Fibroblast of the aortic adventitia (primary cell): ENCODE measurements at regions not wholly inside any gene's neighbourhood (a gene's known extent, or its start where the extent isn't known, plus 50 kb on each side); places are given as distances from the start of the nearest gene placed in this dataset.

Source experiments
- DNase-seq: peaks from one replicate; pipeline ENCODE4 v3.0.0-alpha.2; 2010; ENCODE audit warnings: low read depth
- H3K4me3 ChIP-seq: 2 replicates; pipeline ENCODE4 v1.5.1; 2011; ENCODE audit warnings: low read depth, mild to moderate bottlenecking, control low read depth, low read length, moderate library complexity
- TF ChIP-seq, protein P1 (sequence below): IDR thresholded peaks from 2 replicates; pipeline ENCODE4 v1.5.1; 2011; ENCODE audit warnings: mild to moderate bottlenecking, low read length, control low read depth, inconsistent platforms; ENCODE audit not compliant: insufficient read depth

DNA sequence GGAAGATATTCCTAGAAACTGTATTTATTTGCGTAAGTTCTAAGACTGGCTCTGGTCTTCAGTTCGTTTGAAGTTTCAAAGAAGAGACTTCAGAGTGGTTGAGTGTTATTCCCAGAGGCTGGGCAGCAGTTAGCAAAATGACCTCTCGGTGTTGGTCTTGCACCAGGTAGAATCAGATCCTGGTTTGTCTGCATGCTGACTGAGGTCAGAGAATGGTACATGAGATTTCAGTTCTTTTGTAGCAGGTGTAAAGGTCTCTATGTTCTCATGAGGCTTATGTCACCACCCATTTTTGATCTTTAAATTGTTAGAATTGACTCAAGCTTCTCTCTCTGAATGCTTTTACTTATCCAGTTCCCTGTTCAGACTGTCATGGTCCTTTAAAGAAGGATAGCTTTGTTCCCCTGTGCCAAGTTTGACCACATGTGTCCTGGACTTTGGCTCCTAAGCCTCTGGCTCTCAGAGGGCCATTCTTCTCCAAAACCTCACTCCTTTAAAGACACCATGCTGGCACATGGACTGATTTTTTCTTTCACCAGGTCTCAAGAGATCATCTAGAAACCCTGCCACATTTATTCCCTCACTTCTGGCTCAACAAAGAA is 355.8 kb upstream of the BOD1L1 start:
- TF ChIP-seq, protein P1, sequence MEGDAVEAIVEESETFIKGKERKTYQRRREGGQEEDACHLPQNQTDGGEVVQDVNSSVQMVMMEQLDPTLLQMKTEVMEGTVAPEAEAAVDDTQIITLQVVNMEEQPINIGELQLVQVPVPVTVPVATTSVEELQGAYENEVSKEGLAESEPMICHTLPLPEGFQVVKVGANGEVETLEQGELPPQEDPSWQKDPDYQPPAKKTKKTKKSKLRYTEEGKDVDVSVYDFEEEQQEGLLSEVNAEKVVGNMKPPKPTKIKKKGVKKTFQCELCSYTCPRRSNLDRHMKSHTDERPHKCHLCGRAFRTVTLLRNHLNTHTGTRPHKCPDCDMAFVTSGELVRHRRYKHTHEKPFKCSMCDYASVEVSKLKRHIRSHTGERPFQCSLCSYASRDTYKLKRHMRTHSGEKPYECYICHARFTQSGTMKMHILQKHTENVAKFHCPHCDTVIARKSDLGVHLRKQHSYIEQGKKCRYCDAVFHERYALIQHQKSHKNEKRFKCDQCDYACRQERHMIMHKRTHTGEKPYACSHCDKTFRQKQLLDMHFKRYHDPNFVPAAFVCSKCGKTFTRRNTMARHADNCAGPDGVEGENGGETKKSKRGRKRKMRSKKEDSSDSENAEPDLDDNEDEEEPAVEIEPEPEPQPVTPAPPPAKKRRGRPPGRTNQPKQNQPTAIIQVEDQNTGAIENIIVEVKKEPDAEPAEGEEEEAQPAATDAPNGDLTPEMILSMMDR: no peak
- no peak for DNase-seq
- H3K4me3 ChIP-seq: no peak overlapping the region

DNA sequence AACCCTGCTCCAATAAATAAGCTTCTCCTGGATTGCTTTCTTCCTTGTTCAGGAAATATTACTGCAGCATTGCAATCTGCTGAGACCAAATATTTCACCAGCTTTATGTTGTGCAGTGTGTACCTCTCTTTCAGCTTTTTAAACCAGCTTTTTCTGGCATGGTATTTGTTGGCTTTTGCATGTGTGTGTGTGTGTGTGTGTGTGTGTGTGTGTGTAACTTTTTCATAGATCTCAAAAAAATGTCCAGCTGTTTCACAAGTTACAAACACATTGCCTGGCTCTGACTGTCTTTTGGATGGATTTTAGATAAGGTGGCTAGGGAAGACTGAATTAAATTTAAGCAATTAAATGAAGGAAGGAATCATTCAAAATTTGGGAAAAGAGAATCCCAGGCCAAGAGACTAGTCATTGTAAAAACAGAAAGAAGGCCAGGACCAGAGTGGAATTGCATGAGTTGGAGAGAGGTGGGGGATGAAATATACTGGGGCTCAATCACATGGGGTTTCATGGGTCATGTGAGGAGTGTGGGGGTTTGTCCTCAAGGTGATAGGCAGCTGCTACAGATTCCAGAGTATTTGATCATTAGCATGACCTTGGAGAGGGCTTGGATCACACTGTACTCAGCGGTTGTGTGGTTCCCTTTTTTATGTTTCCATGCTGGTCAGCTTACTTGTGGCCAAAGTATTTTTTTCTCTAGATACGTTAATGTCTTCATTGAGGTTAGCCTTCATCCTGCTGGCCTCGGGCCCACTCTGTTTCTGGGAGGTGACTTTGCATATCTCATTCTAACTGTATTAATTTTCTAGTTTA is 357.7 kb upstream of the BOD1L1 start:
- TF ChIP-seq, protein P1: no peak
- peak; percentile 94 for DNase-seq
- H3K4me3 ChIP-seq: no peak overlapping the region

DNA sequence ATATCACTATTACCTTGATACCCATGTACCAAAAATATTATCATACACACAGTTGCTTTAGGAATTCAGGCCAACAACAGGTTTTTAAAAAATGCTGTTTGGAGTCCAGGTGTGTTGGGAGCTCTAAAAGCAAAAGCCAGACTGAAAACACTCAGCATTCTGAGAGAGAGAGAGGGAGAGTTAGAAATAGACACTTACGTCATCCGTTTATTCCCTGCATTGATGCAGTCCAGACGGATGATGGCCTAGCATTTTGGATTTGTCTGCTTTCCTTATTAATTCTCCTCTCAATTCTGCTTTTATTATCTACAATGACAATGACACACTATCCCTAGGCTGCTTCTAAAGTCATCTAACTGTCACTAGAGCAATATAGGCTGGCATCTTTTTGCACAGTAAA is 358.3 kb upstream of the BOD1L1 start:
- no peak overlapping the region for H3K4me3 ChIP-seq
- TF ChIP-seq, protein P1: no peak
- DNase-seq: peak; percentile 65

DNA sequence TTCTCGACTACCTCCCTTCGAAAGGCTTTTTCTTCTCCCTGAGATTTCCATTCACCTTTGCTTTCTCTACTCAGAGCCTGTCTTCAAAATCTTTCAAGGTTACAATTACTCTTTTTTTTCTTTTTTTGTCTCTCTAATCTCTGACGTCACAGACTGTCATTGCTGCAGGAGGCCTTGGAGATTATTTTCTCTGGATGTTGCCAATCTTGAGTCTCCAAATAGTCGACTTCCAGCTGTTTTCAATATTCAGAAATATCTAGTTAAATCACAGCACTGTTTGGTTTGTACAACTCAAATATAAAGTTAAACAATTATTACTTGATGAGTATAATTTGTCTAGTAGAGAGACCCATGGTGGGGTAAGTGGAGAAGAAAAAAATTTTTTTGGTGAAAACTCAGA is 359.0 kb upstream of the BOD1L1 start:
- no peak overlapping the region for H3K4me3 ChIP-seq
- TF ChIP-seq, protein P1: no peak
- DNase-seq: peak; percentile 77

DNA sequence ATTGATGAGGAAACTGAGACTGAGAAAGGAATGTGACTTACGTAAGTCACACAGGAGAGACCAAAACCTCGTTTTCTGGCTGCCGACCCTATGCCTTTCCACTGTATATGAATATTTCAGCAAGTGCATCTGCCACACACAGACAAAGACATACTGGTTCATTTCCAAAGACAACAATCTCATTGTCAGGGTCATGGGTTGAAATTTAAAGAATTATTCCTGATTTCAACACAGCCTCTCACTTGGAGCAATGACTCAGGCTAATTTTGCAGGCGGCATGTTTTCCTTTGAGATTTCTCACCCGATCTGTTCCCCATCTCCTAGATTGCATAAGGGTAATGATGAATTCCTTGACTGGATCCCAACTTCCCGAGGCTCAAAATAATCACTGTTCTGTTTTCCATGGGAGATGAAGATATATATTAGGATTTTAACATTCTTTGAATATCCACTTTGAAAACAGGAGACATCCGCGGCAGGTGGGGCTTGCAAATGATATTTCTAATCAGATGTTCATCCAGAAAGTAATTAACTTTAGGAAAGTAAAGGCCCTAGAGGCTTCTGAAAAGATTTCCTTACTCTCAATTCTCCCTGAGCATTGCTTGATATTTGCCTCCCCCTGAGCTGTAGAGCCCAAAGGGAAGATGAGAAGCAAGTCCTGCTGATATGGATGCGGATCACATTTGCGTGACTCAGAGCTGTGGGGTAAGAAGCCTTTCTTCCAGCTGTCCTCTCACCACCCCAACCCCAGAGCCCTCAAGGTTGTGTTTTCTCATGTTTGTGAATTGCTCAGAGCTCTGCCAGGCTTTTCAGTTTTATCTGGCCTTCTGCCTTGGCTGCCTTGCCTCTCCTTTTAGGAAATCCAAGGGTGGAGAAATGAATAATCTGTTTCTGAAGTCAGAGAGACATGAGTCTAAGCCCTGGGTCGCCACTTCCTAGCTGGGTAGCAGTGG is 361.1 kb upstream of the BOD1L1 start:
- TF ChIP-seq, protein P1: no peak
- H3K4me3 ChIP-seq: peak overlapping the region; percentile 7
- peak; percentile 99 for DNase-seq

DNA sequence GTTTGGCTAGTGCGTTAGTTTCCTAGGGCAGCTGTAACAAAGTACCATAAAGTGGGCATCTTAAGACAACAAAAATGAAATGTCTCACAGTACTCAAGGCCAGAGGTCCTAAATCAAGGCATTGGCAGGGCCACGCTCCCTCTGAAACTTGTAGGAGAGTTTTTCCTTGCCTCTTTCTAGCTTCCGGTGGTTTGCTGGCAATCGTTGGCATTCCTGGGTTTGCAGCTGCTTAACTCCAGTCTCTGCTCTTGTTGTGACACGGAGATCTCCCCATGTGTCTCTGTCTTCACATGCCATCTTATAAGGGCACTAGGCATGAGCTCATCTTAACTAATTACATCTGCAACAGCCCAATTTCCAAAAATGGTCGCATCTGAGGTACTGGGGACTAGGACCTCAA is 362.0 kb upstream of the BOD1L1 start:
- DNase-seq: no peak

More for the DNA sequence above, 362.0 kb upstream of the BOD1L1 start:
- H3K4me3 ChIP-seq: peak overlapping the region; percentile 3
- TF ChIP-seq, protein P1: no peak
